CD8-positive, alpha-beta memory T cell (primary cell): ENCODE measurements at regions not wholly inside any gene's neighbourhood (a gene's known extent, or its start where the extent isn't known, plus 50 kb on each side); places are given as distances from the start of the nearest gene placed in this dataset.

Source experiments
- CTCF ChIA-PET: fragments of 350-600 bp; sonication (Branson Sonifier 250); formaldehyde crosslinking; loops from one replicate; lab custom pipeline; 2021; ENCODE audit warnings: antibody characterized with exemption; lab: Charles Lee
- POLR2A ChIA-PET: fragments of 350-600 bp; sonication (Branson Sonifier 250); formaldehyde crosslinking; loops from one replicate; lab custom pipeline; 2021; ENCODE audit warnings: antibody characterized with exemption; lab: Charles Lee
- DNase-seq, 5 donors: peaks; one replicate each; pipeline versions ENCODE4 v3.0.0 to v3.0.0-alpha.2; 2020 to 2022; ENCODE audit warnings: mixed read lengths in 1 of 5
- H3K27ac ChIP-seq: one replicate; pipeline ENCODE4 v1.7.0; 2013; ENCODE audit warnings: low read depth, mild to moderate bottlenecking, low read length, moderate library complexity
- H3K27me3 ChIP-seq: 2 replicates; pipeline ENCODE4 v1.7.0; 2013; ENCODE audit warnings: low read length, mild to moderate bottlenecking; ENCODE audit not compliant: insufficient read depth, poor library complexity, severe bottlenecking
- H3K36me3 ChIP-seq: 2 replicates; pipeline ENCODE4 v1.7.0; 2013; ENCODE audit warnings: mild to moderate bottlenecking, low read length, moderate library complexity; ENCODE audit not compliant: insufficient read depth
- H3K4me1 ChIP-seq: 2 replicates; pipeline ENCODE4 v1.7.0; 2013; ENCODE audit warnings: mild to moderate bottlenecking, low read length, moderate library complexity; ENCODE audit not compliant: insufficient read depth
- H3K4me3 ChIP-seq: 2 replicates; pipeline ENCODE4 v1.7.0; 2013; ENCODE audit warnings: mild to moderate bottlenecking, low read length
- H3K9me3 ChIP-seq: 2 replicates; pipeline ENCODE4 v1.7.0; 2013; ENCODE audit warnings: mild to moderate bottlenecking, low read length
- H3K27ac Mint-ChIP-seq, 8 donors: one replicate each; pipeline ENCODE4 v1.8.0; 2020 to 2021; ENCODE audit warnings: mixed read lengths in 8 of 8, mild to moderate bottlenecking in 6 of 8, inconsistent platforms in 3 of 8, moderate library complexity in 3 of 8
- H3K27me3 Mint-ChIP-seq, 2 donors: one replicate each; pipeline ENCODE4 v1.8.0; 2020 to 2021; ENCODE audit warnings: mixed read lengths in 2 of 2, mild to moderate bottlenecking in 1 of 2, moderate library complexity in 1 of 2
- H3K36me3 Mint-ChIP-seq, 3 donors: one replicate each; pipeline ENCODE4 v1.8.0; 2020 to 2021; ENCODE audit warnings: mixed read lengths in 3 of 3, inconsistent platforms in 1 of 3, mild to moderate bottlenecking in 1 of 3
- H3K4me1 Mint-ChIP-seq, 3 donors: one replicate each; pipeline ENCODE4 v1.8.0; 2020 to 2021; ENCODE audit warnings: mixed read lengths in 3 of 3, inconsistent platforms in 1 of 3, mild to moderate bottlenecking in 1 of 3
- H3K4me3 Mint-ChIP-seq, 7 donors: one replicate each; pipeline ENCODE4 v1.8.0; 2020 to 2021; ENCODE audit warnings: mixed read lengths in 7 of 7, mild to moderate bottlenecking in 6 of 7, moderate library complexity in 4 of 7, inconsistent platforms in 2 of 7
- H3K9me3 Mint-ChIP-seq, 5 donors: one replicate each; pipeline ENCODE4 v1.8.0; 2020 to 2022; ENCODE audit warnings: mixed read lengths in 5 of 5, mild to moderate bottlenecking in 3 of 5, moderate library complexity in 2 of 5, inconsistent platforms in 1 of 5

- Histone ChIP-seq H3K36me3 (no peaks in the 10 kb centered on the region), H3K27me3 (no peaks in the 10 kb centered on the region), H3K4me1 (no peaks in the 10 kb centered on the region), H3K9me3 (no peaks in the 10 kb centered on the region), H3K27ac (no peak overlapping the region), H3K4me3 (no peak overlapping the region)
- no peak overlapping the region for H3K4me3 Mint-ChIP-seq
- no peak overlapping the region for H3K27ac Mint-ChIP-seq
- no peak for DNase-seq
- no peaks in the 10 kb centered on the region for H3K4me1 Mint-ChIP-seq
- no peaks in the 10 kb centered on the region for H3K36me3 Mint-ChIP-seq
- ChIA-PET CTCF (no interaction called here), POLR2A (no interaction called here)
- H3K9me3 Mint-ChIP-seq: peaks cover 3 to 33% (median 9%) of the 10 kb centered on the region in 5 donors
- H3K27me3 Mint-ChIP-seq: peaks cover 0 to 2% of the 10 kb centered on the region in 2 donors
Measured at GRCh38 chr16:65195998-65196397, 74.1 kb upstream of the CDH11 start.

GRCh38 chr16:65185241-65185778 is 63.4 kb upstream of the CDH11 start:
- no peaks in the 10 kb centered on the region for H3K36me3 Mint-ChIP-seq
- CTCF ChIA-PET: no interaction called here
- Histone ChIP-seq H3K27me3 (no peaks in the 10 kb centered on the region), H3K4me3 (no peak overlapping the region), H3K9me3 (no peaks in the 10 kb centered on the region), H3K36me3 (no peaks in the 10 kb centered on the region), H3K4me1 (no peaks in the 10 kb centered on the region), H3K27ac (no peak overlapping the region)
- H3K27ac Mint-ChIP-seq: no peak overlapping the region
- H3K4me3 Mint-ChIP-seq: no peak overlapping the region
- no peaks in the 10 kb centered on the region for H3K27me3 Mint-ChIP-seq
- H3K9me3 Mint-ChIP-seq: peaks cover 2 to 28% (median 11%) of the 10 kb centered on the region in 5 donors
- POLR2A ChIA-PET: no interaction called here
- H3K4me1 Mint-ChIP-seq: no peaks in the 10 kb centered on the region
- no peak for DNase-seq

- Histone ChIP-seq H3K36me3 (no peaks in the 10 kb centered on the region), H3K27ac (no peak overlapping the region), H3K9me3 (no peaks in the 10 kb centered on the region), H3K4me1 (no peaks in the 10 kb centered on the region), H3K4me3 (no peak overlapping the region), H3K27me3 (no peaks in the 10 kb centered on the region)
- CTCF ChIA-PET: no interaction called here
- no peak for DNase-seq
- Mint-ChIP-seq H3K36me3 (no peaks in the 10 kb centered on the region), H3K27ac (no peak overlapping the region), H3K9me3 (peaks cover 2 to 25% (median 4%) of the 10 kb centered on the region in 5 donors), H3K4me3 (no peak overlapping the region), H3K27me3 (no peaks in the 10 kb centered on the region), H3K4me1 (no peaks in the 10 kb centered on the region)
- POLR2A ChIA-PET: no interaction called here
Measured at GRCh38 chr16:65181071-65181561, 59.3 kb upstream of the CDH11 start.

GRCh38 chr16:65178151-65178550 is 56.3 kb upstream of the CDH11 start:
- Mint-ChIP-seq H3K27ac (no peak overlapping the region), H3K4me1 (no peaks in the 10 kb centered on the region), H3K27me3 (no peaks in the 10 kb centered on the region), H3K36me3 (no peaks in the 10 kb centered on the region), H3K9me3 (peaks cover 7 to 31% (median 10%) of the 10 kb centered on the region in 5 donors), H3K4me3 (no peak overlapping the region)
- POLR2A ChIA-PET: no interaction called here
- Histone ChIP-seq H3K36me3 (no peaks in the 10 kb centered on the region), H3K4me1 (no peaks in the 10 kb centered on the region), H3K27ac (no peak overlapping the region), H3K9me3 (no peaks in the 10 kb centered on the region), H3K27me3 (no peaks in the 10 kb centered on the region), H3K4me3 (no peak overlapping the region)
- CTCF ChIA-PET: no interaction called here
- no peak for DNase-seq

- no peak for DNase-seq
- Mint-ChIP-seq H3K4me1 (no peaks in the 10 kb centered on the region), H3K36me3 (no peaks in the 10 kb centered on the region), H3K4me3 (no peak overlapping the region), H3K27ac (no peak overlapping the region), H3K9me3 (peaks cover 7 to 28% (median 10%) of the 10 kb centered on the region in 5 donors), H3K27me3 (no peaks in the 10 kb centered on the region)
- CTCF ChIA-PET: no interaction called here
- POLR2A ChIA-PET: no interaction called here
- H3K36me3 ChIP-seq: no peaks in the 10 kb centered on the region
- H3K9me3 ChIP-seq: no peaks in the 10 kb centered on the region
- H3K4me3 ChIP-seq: no peak overlapping the region
- no peak overlapping the region for H3K27ac ChIP-seq
- no peaks in the 10 kb centered on the region for H3K4me1 ChIP-seq
- H3K27me3 ChIP-seq: no peaks in the 10 kb centered on the region
Measured at GRCh38 chr16:65176603-65177002, 54.7 kb upstream of the CDH11 start.

- Histone ChIP-seq H3K27me3 (no peaks in the 10 kb centered on the region), H3K9me3 (no peaks in the 10 kb centered on the region), H3K27ac (no peak overlapping the region), H3K36me3 (no peaks in the 10 kb centered on the region), H3K4me3 (no peak overlapping the region), H3K4me1 (no peaks in the 10 kb centered on the region)
- Mint-ChIP-seq H3K27me3 (no peaks in the 10 kb centered on the region), H3K36me3 (peaks cover 0 to 1% (median 0%) of the 10 kb centered on the region in 3 donors), H3K4me3 (no peak overlapping the region), H3K4me1 (no peaks in the 10 kb centered on the region), H3K27ac (no peak overlapping the region), H3K9me3 (peaks cover 10 to 28% (median 12%) of the 10 kb centered on the region in 5 donors)
- ChIA-PET CTCF (no interaction called here), POLR2A (no interaction called here)
- no peak for DNase-seq
Measured at GRCh38 chr16:65172356-65172755, 50.5 kb upstream of the CDH11 start.
